Breast epithelium (tissue), 3 donors: ENCODE measurements at regions not wholly inside any gene's neighbourhood (a gene's known extent, or its start where the extent isn't known, plus 50 kb on each side); places are given as distances from the start of the nearest gene placed in this dataset.

ENCODE experiments used
- CTCF ChIP-seq, 3 donors: fragments of 450-650 bp; IDR thresholded peaks; one replicate each; pipeline ENCODE4 v1.5.1; 2016 to 2017; ENCODE audit warnings: antibody characterized with exemption in 3 of 3, mild to moderate bottlenecking in 3 of 3, moderate library complexity in 3 of 3
- POLR2A ChIP-seq: fragments of 450-650 bp; IDR thresholded peaks from one replicate; pipeline ENCODE4 v1.6.1; 2016; ENCODE audit warnings: antibody characterized with exemption, mild to moderate bottlenecking, moderate library complexity
- POLR2AphosphoS5 ChIP-seq, 3 donors: sonication (generic); formaldehyde crosslinking; IDR thresholded peaks; one replicate each; pipeline ENCODE4 v1.6.1; 2017; ENCODE audit warnings: antibody characterized with exemption in 3 of 3

GRCh38 chr21:28391938-28392849 lies 600.5 kb downstream of the LTN1 start:
- TF ChIP-seq CTCF (IDR thresholded peaks at IDR 0.05) = no peak
- TF ChIP-seq POLR2A = no peak
- TF ChIP-seq POLR2AphosphoS5 (IDR thresholded peaks at IDR 0.05) = no peak
